ENCODE measurements at regions not wholly inside any gene's neighbourhood (a gene's known extent, or its start where the extent isn't known, plus 50 kb on each side); places are given as distances from the start of the nearest gene placed in this dataset.

- Mint-ChIP-seq H3K36me3 (ENCODE audit: low read depth, unreplicated experiment) (no peaks in the 10 kb centered on the region), H3K4me1 (ENCODE audit: unreplicated experiment) (peaks cover 14% of the 10 kb centered on the region), H3K27ac (ENCODE audit: unreplicated experiment) (no peak overlapping the region), H3K9me3 (ENCODE audit: unreplicated experiment) (no peaks in the 10 kb centered on the region), H3K4me3 (ENCODE audit: unreplicated experiment) (no peak overlapping the region), H3K27me3 (ENCODE audit: unreplicated experiment) (peaks cover 10% of the 10 kb centered on the region)
- DNase-seq (ENCODE audit: low spot score) = no peak
- TF ChIP-seq CTCF (IDR thresholded peaks at IDR 0.05; ENCODE audit: unreplicated experiment) = no peak
Measured at GRCh38 chr18:76759056-76759455, 63.3 kb upstream of the ZNF236 start.

- H3K9me3 Mint-ChIP-seq (ENCODE audit: unreplicated experiment) = no peaks in the 10 kb centered on the region
- no peak for DNase-seq (ENCODE audit: low spot score)
- no peak overlapping the region for H3K27ac Mint-ChIP-seq (ENCODE audit: unreplicated experiment)
- no peak overlapping the region for H3K4me3 Mint-ChIP-seq (ENCODE audit: unreplicated experiment)
- peaks cover 8% of the 10 kb centered on the region for H3K27me3 Mint-ChIP-seq (ENCODE audit: unreplicated experiment)
- H3K36me3 Mint-ChIP-seq (ENCODE audit: low read depth, unreplicated experiment) = no peaks in the 10 kb centered on the region
- TF ChIP-seq CTCF (IDR thresholded peaks at IDR 0.05; ENCODE audit: unreplicated experiment) = no peak
- H3K4me1 Mint-ChIP-seq (ENCODE audit: unreplicated experiment) = peaks cover 14% of the 10 kb centered on the region
Measured at GRCh38 chr18:76757925-76758324, 64.4 kb upstream of the ZNF236 start.

GRCh38 chr18:76757335-76757734 is 65.0 kb upstream of the ZNF236 start:
- no peak overlapping the region for H3K27ac Mint-ChIP-seq (ENCODE audit: unreplicated experiment)
- no peaks in the 10 kb centered on the region for H3K36me3 Mint-ChIP-seq (ENCODE audit: low read depth, unreplicated experiment)
- no peak for TF ChIP-seq CTCF (IDR thresholded peaks at IDR 0.05; ENCODE audit: unreplicated experiment)
- no peak for DNase-seq (ENCODE audit: low spot score)
- no peaks in the 10 kb centered on the region for H3K9me3 Mint-ChIP-seq (ENCODE audit: unreplicated experiment)
- H3K4me3 Mint-ChIP-seq (ENCODE audit: unreplicated experiment) = no peak overlapping the region
- peaks cover 8% of the 10 kb centered on the region for H3K27me3 Mint-ChIP-seq (ENCODE audit: unreplicated experiment)
- peaks cover 14% of the 10 kb centered on the region for H3K4me1 Mint-ChIP-seq (ENCODE audit: unreplicated experiment)

- Mint-ChIP-seq H3K9me3 (ENCODE audit: unreplicated experiment) (no peaks in the 10 kb centered on the region), H3K27me3 (ENCODE audit: unreplicated experiment) (peaks cover 8% of the 10 kb centered on the region), H3K27ac (ENCODE audit: unreplicated experiment) (no peak overlapping the region), H3K4me3 (ENCODE audit: unreplicated experiment) (no peak overlapping the region), H3K36me3 (ENCODE audit: low read depth, unreplicated experiment) (no peaks in the 10 kb centered on the region), H3K4me1 (ENCODE audit: unreplicated experiment) (peaks cover 8% of the 10 kb centered on the region)
- TF ChIP-seq CTCF (IDR thresholded peaks at IDR 0.05; ENCODE audit: unreplicated experiment) = no peak
- DNase-seq (ENCODE audit: low spot score) = no peak
Measured at GRCh38 chr18:76756531-76757253, 65.7 kb upstream of the ZNF236 start.

- no peaks in the 10 kb centered on the region for H3K9me3 Mint-ChIP-seq (ENCODE audit: unreplicated experiment)
Measured at GRCh38 chr18:76754351-76754750, 68.0 kb upstream of the ZNF236 start.

More at GRCh38 chr18:76754351-76754750, 68.0 kb upstream of the ZNF236 start:
- no peak overlapping the region for H3K4me3 Mint-ChIP-seq (ENCODE audit: unreplicated experiment)
- H3K4me1 Mint-ChIP-seq (ENCODE audit: unreplicated experiment) = peaks cover 4% of the 10 kb centered on the region
- peaks cover 7% of the 10 kb centered on the region for H3K27me3 Mint-ChIP-seq (ENCODE audit: unreplicated experiment)
- no peak for TF ChIP-seq CTCF (IDR thresholded peaks at IDR 0.05; ENCODE audit: unreplicated experiment)
- H3K36me3 Mint-ChIP-seq (ENCODE audit: low read depth, unreplicated experiment) = peaks cover 7% of the 10 kb centered on the region
- no peak overlapping the region for H3K27ac Mint-ChIP-seq (ENCODE audit: unreplicated experiment)
- no peak for DNase-seq (ENCODE audit: low spot score)

Measured in endothelial cell (in vitro differentiated cells).